HCT116 (cell line): ENCODE measurements at regions not wholly inside any gene's neighbourhood (a gene's known extent, or its start where the extent isn't known, plus 50 kb on each side); places are given as distances from the start of the nearest gene placed in this dataset.

ENCODE experiments used
- ATAC-seq: fragments of 200-7000 bp; cut with Tn5 transposase; 2 replicates; pipeline ENCODE4 v1.9.1; 2020; ENCODE audit warnings: mild to moderate bottlenecking, moderate library complexity
- BruUV-seq: library from RNA; stranded (reverse); fragments of 400-500 nt; replicated peaks from 2 replicates; lab custom pipeline; 2021; lab: Mats Ljungman, UMichigan
- CTCF ChIA-PET: fragments of 300-600 bp; sonication (Branson Sonifier 250); formaldehyde crosslinking; loops from one replicate; lab custom pipeline; 2021; ENCODE audit warnings: antibody characterized with exemption; lab: Charles Lee
- POLR2A ChIA-PET: fragments of 300-600, 350-600 bp; sonication (Branson Sonifier 250); formaldehyde crosslinking; loops from one replicate; lab custom pipeline; 2021; ENCODE audit warnings: antibody characterized with exemption; lab: Charles Lee
- RAD21 ChIA-PET, 2 experiments: fragments of 300-600 bp; sonication (Branson Sonifier 250); formaldehyde crosslinking; loops; one replicate each; lab custom pipeline; 2023; ENCODE audit warnings: low total read pairs in 2 of 2; ENCODE audit not compliant: uncharacterized antibody in 2 of 2, unreplicated experiment in 2 of 2, low non-redundant PET in 1 of 2; lab: Charles Lee
- DNase-seq: peaks from one replicate; pipeline ENCODE4 v3.0.0-alpha.2; 2010; ENCODE audit warnings: low read depth, low spot score
- H2AFZ ChIP-seq: fragments of 200-600 bp; shearing (Covaris generic), sonication (generic); 2 replicates; pipeline ENCODE4 v1.6.1; 2017; ENCODE audit warnings: low read depth, mixed run types, mixed read lengths, antibody characterized with exemption, low read length; ENCODE audit not compliant: poor library complexity, severe bottlenecking
- H3K27ac ChIP-seq: 2 replicates; pipeline ENCODE4 v1.5.1; 2012; ENCODE audit warnings: low read depth, low read length
- H3K27me3 ChIP-seq: fragments of 200-600 bp; sonication (generic); 2 replicates; pipeline ENCODE4 v1.6.1; 2016; ENCODE audit warnings: mixed run types, low read length, mixed read lengths; ENCODE audit not compliant: insufficient read depth
- H3K36me3 ChIP-seq, 2 experiments: fragments of 200-500 bp in 1 of 2; fragments of 200-600 bp in 1 of 2; sonication (Bioruptor generic) in 1 of 2; sonication (generic) in 1 of 2; 2 replicates each; pipeline versions ENCODE4 v1.5.1 to v1.6.1; 2014 to 2016; ENCODE audit warnings: low read length in 2 of 2, inconsistent platforms in 1 of 2, mixed read lengths in 1 of 2, mixed run types in 1 of 2; ENCODE audit not compliant: insufficient read depth in 2 of 2, control insufficient read depth in 1 of 2
- H3K4me1 ChIP-seq, 2 experiments: fragments of 200-600 bp in 1 of 2; sonication (generic) in 1 of 2; 2 replicates each; pipeline versions ENCODE4 v1.5.1 to v1.6.1; 2012 to 2017; ENCODE audit warnings: low read length in 2 of 2, inconsistent platforms in 1 of 2, mild to moderate bottlenecking in 1 of 2, mixed read lengths in 1 of 2, mixed run types in 1 of 2, moderate library complexity in 1 of 2; ENCODE audit not compliant: insufficient read depth in 2 of 2, control insufficient read depth in 1 of 2
- H3K4me2 ChIP-seq: fragments of 200-600 bp; sonication (generic); 2 replicates; pipeline ENCODE4 v1.6.1; 2017; ENCODE audit warnings: mixed run types, low read length, mixed read lengths
- H3K4me3 ChIP-seq, 2 experiments: fragments of 200-600 bp in 1 of 2; sonication (generic) in 1 of 2; replicated peaks in 1 of 2; 2 replicates each; pipeline ENCODE4 v1.5.1; 2011 to 2016; ENCODE audit warnings: low read length in 2 of 2, control low read depth in 1 of 2, low read depth in 1 of 2, mild to moderate bottlenecking in 1 of 2, mixed read lengths in 1 of 2, mixed run types in 1 of 2
- H3K79me2 ChIP-seq: fragments of 200-600 bp; sonication (generic); 2 replicates; pipeline ENCODE4 v1.6.1; 2017; ENCODE audit warnings: mild to moderate bottlenecking, mixed run types, low read length, moderate library complexity, mixed read lengths; ENCODE audit not compliant: insufficient read depth
- H3K9ac ChIP-seq: fragments of 200-600 bp; sonication (generic); 2 replicates; pipeline ENCODE4 v1.6.1; 2016; ENCODE audit warnings: low read length, mixed read lengths
- H3K9me2 ChIP-seq: fragments of 200-600 bp; sonication (generic), shearing (Covaris generic); 2 replicates; pipeline ENCODE4 v1.6.1; 2017; ENCODE audit warnings: mixed run types, mild to moderate bottlenecking, moderate library complexity; ENCODE audit not compliant: insufficient read depth
- H3K9me3 ChIP-seq, 2 experiments: fragments of 200-500 bp in 1 of 2; fragments of 200-600 bp in 1 of 2; sonication (Bioruptor generic) in 1 of 2; sonication (generic) in 1 of 2; 2 replicates each; pipeline ENCODE4 v1.6.1; 2014 to 2017; ENCODE audit warnings: low read length in 2 of 2, mixed read lengths in 2 of 2, inconsistent platforms in 1 of 2, low read depth in 1 of 2, mild to moderate bottlenecking in 1 of 2, mixed run types in 1 of 2, moderate library complexity in 1 of 2; ENCODE audit not compliant: control insufficient read depth in 1 of 2, insufficient read depth in 1 of 2
- H4K20me1 ChIP-seq: fragments of 200-600 bp; sonication (generic), shearing (Covaris generic); 2 replicates; pipeline ENCODE4 v1.6.1; 2017; ENCODE audit warnings: mixed run types, mild to moderate bottlenecking, moderate library complexity; ENCODE audit not compliant: insufficient read depth
- CBX3 ChIP-seq: IDR thresholded peaks from 2 replicates; pipeline ENCODE4 v1.6.1; 2012; ENCODE audit warnings: low read depth
- CEBPB ChIP-seq: IDR thresholded peaks from 2 replicates; pipeline ENCODE4 v1.6.1; 2012; ENCODE audit warnings: low read depth
- EGR1 ChIP-seq: IDR thresholded peaks from 2 replicates; pipeline ENCODE4 v1.6.1; 2012; ENCODE audit warnings: low read depth
- EZH2 ChIP-seq: fragments of 200-600 bp; sonication (generic); IDR thresholded peaks from 2 replicates; pipeline ENCODE4 v1.6.1; 2017; ENCODE audit warnings: antibody characterized with exemption, mixed run types
- FOSL1 ChIP-seq: IDR thresholded peaks from 2 replicates; pipeline ENCODE4 v1.6.1; 2012; ENCODE audit warnings: low read depth
- SRF ChIP-seq: IDR thresholded peaks from 2 replicates; pipeline ENCODE4 v1.6.1; 2012; ENCODE audit warnings: low read depth
- TCF7L2 ChIP-seq: IDR thresholded peaks from 2 replicates; pipeline ENCODE4 v1.7.0; 2011; ENCODE audit warnings: borderline replicate concordance, inconsistent platforms; ENCODE audit not compliant: insufficient read depth, insufficient read length; ENCODE audit errors: extremely low read depth
- YY1 ChIP-seq: IDR thresholded peaks from 2 replicates; pipeline ENCODE4 v1.6.1; 2011; ENCODE audit warnings: low read length, low read depth, moderate library complexity, mild to moderate bottlenecking; ENCODE audit not compliant: insufficient replicate concordance; ENCODE audit errors: extremely low read depth
- ZBTB33 ChIP-seq: IDR thresholded peaks from 2 replicates; pipeline ENCODE4 v1.6.1; 2011; ENCODE audit warnings: mild to moderate bottlenecking, low read length, moderate library complexity; ENCODE audit not compliant: insufficient replicate concordance; ENCODE audit errors: extremely low read depth
- ZFX ChIP-seq: fragments of 450-650 bp; IDR thresholded peaks from 2 replicates; pipeline ENCODE4 v1.6.1; 2017
- intact Hi-C: fragments of 100-400 bp; cut with micrococcal nuclease; formaldehyde crosslinking; loops from 2 replicates; pipeline ENCODE4 v1.10.0; 2022
- TF ChIP-seq, protein P1 (sequence below): IDR thresholded peaks from 2 replicates; pipeline ENCODE4 v1.6.1; 2012

DNA sequence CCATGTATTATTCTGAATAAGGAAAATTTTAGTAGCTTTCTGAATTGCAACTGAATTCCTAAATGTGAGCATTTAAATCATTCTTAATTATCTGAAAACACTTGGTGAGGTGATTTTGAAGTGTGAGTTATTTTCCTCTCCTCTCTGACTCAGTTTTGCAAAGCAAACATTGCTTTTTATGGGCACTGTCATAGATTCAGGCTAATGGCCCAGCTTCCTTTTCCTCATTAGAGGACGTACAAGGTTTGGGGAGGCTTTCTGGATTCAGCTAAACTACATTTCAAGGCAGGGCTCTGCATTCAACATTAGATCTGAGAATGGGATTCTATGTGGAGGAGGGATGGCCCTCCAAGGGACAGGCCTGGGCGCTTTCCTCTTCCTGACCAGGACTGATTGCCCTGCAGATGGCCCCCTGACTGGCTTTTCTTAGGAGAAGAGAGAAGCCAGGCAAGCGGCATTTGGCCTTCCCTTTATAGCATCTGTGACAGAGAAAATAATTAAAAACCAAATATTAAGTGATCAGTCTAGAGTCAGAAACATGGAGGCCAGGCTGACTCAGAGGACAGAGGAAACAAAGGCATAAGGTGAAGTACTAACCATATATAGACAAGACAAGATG, 53.0 kb upstream of the STXBP5L start:
- no peak overlapping the region for H2AFZ ChIP-seq
- H4K20me1 ChIP-seq, result no peaks in the 10 kb centered on the region
- TF ChIP-seq YY1, result no peak
- TF ChIP-seq TCF7L2, result no peak
- TF ChIP-seq SRF, result no peak
- no peak for TF ChIP-seq EGR1
- TF ChIP-seq FOSL1, result no peak
- TF ChIP-seq CEBPB, result no peak
- TF ChIP-seq ZFX, result no peak
- TF ChIP-seq CBX3, result no peak
- no peak for TF ChIP-seq ZBTB33
- TF ChIP-seq, protein P1, sequence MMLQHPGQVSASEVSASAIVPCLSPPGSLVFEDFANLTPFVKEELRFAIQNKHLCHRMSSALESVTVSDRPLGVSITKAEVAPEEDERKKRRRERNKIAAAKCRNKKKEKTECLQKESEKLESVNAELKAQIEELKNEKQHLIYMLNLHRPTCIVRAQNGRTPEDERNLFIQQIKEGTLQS, result no peak
- no peak for TF ChIP-seq EZH2
- TF ChIP-seq, all 23 proteins: peak for 0
- intact Hi-C loops, result no loop called here
- H3K36me3 ChIP-seq, result no peaks in the 10 kb centered on the region
- no peak overlapping the region for H3K27ac ChIP-seq
- ChIA-PET POLR2A (no interaction called here), CTCF (interaction anchor here (1.0 kb wide), 1 partner anchor 287 kb away, joined by 3 read pairs; no protein-coding TSS in a partner anchor), RAD21 (no interaction called here)
- no peak overlapping the region for H3K9ac ChIP-seq
- BruUV-seq, result no TSS peak
- H3K9me2 ChIP-seq, result no peaks in the 10 kb centered on the region
- H3K27me3 ChIP-seq, result no peaks in the 10 kb centered on the region
- H3K4me1 ChIP-seq, result no peaks in the 10 kb centered on the region
- H3K4me2 ChIP-seq, result no peak overlapping the region
- DNase-seq (no peak), ATAC-seq (no peak)
- H3K4me3 ChIP-seq, result no peak overlapping the region
- no peaks in the 10 kb centered on the region for H3K9me3 ChIP-seq
- no peaks in the 10 kb centered on the region for H3K79me2 ChIP-seq
